ENCODE measurements at regions not wholly inside any gene's neighbourhood (a gene's known extent, or its start where the extent isn't known, plus 50 kb on each side); places are given as distances from the start of the nearest gene placed in this dataset.
A peak's percentile ranks its signal among the peaks of the same experiment; 100 is the strongest.

GRCh38 chr12:64991121-64991611 lies 129.9 kb downstream of the WIF1 start:
- H3K36me3 Mint-ChIP-seq, result peaks cover 39% of the 10 kb centered on the region

DNA sequence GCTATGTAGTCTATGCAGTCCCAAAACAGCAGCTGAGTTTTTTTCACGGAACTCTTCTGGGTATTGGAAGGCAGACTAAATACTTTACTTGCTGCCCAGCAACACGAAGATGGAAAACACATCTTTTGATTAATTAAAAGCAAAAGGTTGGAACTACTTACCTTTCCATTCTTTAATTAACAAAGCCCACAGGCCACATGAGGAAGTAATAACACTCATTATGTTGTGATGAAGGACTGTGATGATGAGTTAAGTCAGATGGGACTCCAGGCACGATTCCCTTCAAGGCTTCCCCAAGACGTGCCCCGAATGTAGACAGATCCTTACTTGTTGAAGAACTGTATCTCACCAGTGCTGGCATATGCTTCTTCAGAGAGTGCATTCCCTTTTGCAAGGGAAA lies 129.0 kb downstream of the WIF1 start:
- CTCF ChIA-PET, result interaction anchor here (0.7 to 1.0 kb wide), 3 partner anchors 71 to 131 kb away, joined by 3 to 5 read pairs (median 5); partner anchors contain the start of gene WIF1
- Mint-ChIP-seq H3K27me3 (ENCODE audit: low read depth) (peaks cover 6% of the 10 kb centered on the region), H3K36me3 (peaks cover 41% of the 10 kb centered on the region), H3K4me1 (peaks cover 45% of the 10 kb centered on the region), H3K4me3 (peak overlapping the region; percentile 33), H3K9me3 (peaks cover 41% of the 10 kb centered on the region), H3K27ac (peak overlapping the region; percentile 94)
- TF ChIP-seq GTF2I (CRISPR knock-in tag; conservative IDR thresholded peaks at IDR 0.05), result no peak
- TF ChIP-seq, protein P1, sequence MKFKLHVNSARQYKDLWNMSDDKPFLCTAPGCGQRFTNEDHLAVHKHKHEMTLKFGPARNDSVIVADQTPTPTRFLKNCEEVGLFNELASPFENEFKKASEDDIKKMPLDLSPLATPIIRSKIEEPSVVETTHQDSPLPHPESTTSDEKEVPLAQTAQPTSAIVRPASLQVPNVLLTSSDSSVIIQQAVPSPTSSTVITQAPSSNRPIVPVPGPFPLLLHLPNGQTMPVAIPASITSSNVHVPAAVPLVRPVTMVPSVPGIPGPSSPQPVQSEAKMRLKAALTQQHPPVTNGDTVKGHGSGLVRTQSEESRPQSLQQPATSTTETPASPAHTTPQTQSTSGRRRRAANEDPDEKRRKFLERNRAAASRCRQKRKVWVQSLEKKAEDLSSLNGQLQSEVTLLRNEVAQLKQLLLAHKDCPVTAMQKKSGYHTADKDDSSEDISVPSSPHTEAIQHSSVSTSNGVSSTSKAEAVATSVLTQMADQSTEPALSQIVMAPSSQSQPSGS (CRISPR knock-in tag; IDR thresholded peaks at IDR 0.05; ENCODE audit: borderline replicate concordance, low read depth), result no peak
- TF ChIP-seq, protein P2, sequence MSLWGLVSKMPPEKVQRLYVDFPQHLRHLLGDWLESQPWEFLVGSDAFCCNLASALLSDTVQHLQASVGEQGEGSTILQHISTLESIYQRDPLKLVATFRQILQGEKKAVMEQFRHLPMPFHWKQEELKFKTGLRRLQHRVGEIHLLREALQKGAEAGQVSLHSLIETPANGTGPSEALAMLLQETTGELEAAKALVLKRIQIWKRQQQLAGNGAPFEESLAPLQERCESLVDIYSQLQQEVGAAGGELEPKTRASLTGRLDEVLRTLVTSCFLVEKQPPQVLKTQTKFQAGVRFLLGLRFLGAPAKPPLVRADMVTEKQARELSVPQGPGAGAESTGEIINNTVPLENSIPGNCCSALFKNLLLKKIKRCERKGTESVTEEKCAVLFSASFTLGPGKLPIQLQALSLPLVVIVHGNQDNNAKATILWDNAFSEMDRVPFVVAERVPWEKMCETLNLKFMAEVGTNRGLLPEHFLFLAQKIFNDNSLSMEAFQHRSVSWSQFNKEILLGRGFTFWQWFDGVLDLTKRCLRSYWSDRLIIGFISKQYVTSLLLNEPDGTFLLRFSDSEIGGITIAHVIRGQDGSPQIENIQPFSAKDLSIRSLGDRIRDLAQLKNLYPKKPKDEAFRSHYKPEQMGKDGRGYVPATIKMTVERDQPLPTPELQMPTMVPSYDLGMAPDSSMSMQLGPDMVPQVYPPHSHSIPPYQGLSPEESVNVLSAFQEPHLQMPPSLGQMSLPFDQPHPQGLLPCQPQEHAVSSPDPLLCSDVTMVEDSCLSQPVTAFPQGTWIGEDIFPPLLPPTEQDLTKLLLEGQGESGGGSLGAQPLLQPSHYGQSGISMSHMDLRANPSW (CRISPR knock-in tag; conservative IDR thresholded peaks at IDR 0.05; ENCODE audit: low read depth), result no peak
- TF ChIP-seq CREB1 (CRISPR knock-in tag; IDR thresholded peaks at IDR 0.05), result no peak
- POLR2A ChIA-PET, result no interaction called here
- DNase-seq (ENCODE audit: low spot score) (no peak), ATAC-seq (peak; percentile 15)

More at GRCh38 chr12:64991121-64991611, 129.9 kb downstream of the WIF1 start:
- Mint-ChIP-seq H3K9me3 (peaks cover 42% of the 10 kb centered on the region), H3K4me3 (peak overlapping the region; percentile 33; the same call in 1 of the 2 replicates), H3K27me3 (ENCODE audit: low read depth) (peaks cover 6% of the 10 kb centered on the region), H3K27ac (no peak overlapping the region), H3K4me1 (peaks cover 45% of the 10 kb centered on the region)
- TF ChIP-seq, protein P3, sequence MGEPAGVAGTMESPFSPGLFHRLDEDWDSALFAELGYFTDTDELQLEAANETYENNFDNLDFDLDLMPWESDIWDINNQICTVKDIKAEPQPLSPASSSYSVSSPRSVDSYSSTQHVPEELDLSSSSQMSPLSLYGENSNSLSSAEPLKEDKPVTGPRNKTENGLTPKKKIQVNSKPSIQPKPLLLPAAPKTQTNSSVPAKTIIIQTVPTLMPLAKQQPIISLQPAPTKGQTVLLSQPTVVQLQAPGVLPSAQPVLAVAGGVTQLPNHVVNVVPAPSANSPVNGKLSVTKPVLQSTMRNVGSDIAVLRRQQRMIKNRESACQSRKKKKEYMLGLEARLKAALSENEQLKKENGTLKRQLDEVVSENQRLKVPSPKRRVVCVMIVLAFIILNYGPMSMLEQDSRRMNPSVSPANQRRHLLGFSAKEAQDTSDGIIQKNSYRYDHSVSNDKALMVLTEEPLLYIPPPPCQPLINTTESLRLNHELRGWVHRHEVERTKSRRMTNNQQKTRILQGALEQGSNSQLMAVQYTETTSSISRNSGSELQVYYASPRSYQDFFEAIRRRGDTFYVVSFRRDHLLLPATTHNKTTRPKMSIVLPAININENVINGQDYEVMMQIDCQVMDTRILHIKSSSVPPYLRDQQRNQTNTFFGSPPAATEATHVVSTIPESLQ (CRISPR knock-in tag; IDR thresholded peaks at IDR 0.05), result no peak
- TF ChIP-seq, protein P4, sequence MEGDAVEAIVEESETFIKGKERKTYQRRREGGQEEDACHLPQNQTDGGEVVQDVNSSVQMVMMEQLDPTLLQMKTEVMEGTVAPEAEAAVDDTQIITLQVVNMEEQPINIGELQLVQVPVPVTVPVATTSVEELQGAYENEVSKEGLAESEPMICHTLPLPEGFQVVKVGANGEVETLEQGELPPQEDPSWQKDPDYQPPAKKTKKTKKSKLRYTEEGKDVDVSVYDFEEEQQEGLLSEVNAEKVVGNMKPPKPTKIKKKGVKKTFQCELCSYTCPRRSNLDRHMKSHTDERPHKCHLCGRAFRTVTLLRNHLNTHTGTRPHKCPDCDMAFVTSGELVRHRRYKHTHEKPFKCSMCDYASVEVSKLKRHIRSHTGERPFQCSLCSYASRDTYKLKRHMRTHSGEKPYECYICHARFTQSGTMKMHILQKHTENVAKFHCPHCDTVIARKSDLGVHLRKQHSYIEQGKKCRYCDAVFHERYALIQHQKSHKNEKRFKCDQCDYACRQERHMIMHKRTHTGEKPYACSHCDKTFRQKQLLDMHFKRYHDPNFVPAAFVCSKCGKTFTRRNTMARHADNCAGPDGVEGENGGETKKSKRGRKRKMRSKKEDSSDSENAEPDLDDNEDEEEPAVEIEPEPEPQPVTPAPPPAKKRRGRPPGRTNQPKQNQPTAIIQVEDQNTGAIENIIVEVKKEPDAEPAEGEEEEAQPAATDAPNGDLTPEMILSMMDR (IDR thresholded peaks at IDR 0.05), result no peak
- TF ChIP-seq USF2 (CRISPR knock-in tag; IDR thresholded peaks at IDR 0.05) (no peak), ESRRA (CRISPR knock-in tag; IDR thresholded peaks at IDR 0.05; ENCODE audit: borderline replicate concordance) (no peak), PRDM15 (CRISPR knock-in tag; IDR thresholded peaks at IDR 0.05) (no peak), PRRX2 (CRISPR knock-in tag; IDR thresholded peaks at IDR 0.05) (no peak), FOXJ3 (CRISPR knock-in tag; IDR thresholded peaks at IDR 0.05; ENCODE audit: borderline replicate concordance) (no peak), CREM (CRISPR knock-in tag; IDR thresholded peaks at IDR 0.05) (no peak), ELF4 (CRISPR knock-in tag; IDR thresholded peaks at IDR 0.05; ENCODE audit: low read depth) (no peak)
- CTCF ChIA-PET, result interaction anchor here (0.7 kb wide), 1 partner anchor 130 kb away, joined by 3 read pairs; the partner anchor contains the start of gene WIF1
- DNase-seq (ENCODE audit: low spot score) (no peak), ATAC-seq (no peak)
- POLR2A ChIA-PET, result no interaction called here
